Breast epithelium (tissue), 3 donors: ENCODE measurements at regions not wholly inside any gene's neighbourhood (a gene's known extent, or its start where the extent isn't known, plus 50 kb on each side); places are given as distances from the start of the nearest gene placed in this dataset.

ENCODE experiments used
- POLR2A ChIP-seq: fragments of 450-650 bp; IDR thresholded peaks from one replicate; pipeline ENCODE4 v1.6.1; 2016; ENCODE audit warnings: antibody characterized with exemption, mild to moderate bottlenecking, moderate library complexity
- TF ChIP-seq, protein P1 (sequence below), 3 donors: fragments of 450-650 bp; IDR thresholded peaks; one replicate each; pipeline ENCODE4 v1.5.1; 2016 to 2017; ENCODE audit warnings: antibody characterized with exemption in 3 of 3, mild to moderate bottlenecking in 3 of 3, moderate library complexity in 3 of 3

DNA sequence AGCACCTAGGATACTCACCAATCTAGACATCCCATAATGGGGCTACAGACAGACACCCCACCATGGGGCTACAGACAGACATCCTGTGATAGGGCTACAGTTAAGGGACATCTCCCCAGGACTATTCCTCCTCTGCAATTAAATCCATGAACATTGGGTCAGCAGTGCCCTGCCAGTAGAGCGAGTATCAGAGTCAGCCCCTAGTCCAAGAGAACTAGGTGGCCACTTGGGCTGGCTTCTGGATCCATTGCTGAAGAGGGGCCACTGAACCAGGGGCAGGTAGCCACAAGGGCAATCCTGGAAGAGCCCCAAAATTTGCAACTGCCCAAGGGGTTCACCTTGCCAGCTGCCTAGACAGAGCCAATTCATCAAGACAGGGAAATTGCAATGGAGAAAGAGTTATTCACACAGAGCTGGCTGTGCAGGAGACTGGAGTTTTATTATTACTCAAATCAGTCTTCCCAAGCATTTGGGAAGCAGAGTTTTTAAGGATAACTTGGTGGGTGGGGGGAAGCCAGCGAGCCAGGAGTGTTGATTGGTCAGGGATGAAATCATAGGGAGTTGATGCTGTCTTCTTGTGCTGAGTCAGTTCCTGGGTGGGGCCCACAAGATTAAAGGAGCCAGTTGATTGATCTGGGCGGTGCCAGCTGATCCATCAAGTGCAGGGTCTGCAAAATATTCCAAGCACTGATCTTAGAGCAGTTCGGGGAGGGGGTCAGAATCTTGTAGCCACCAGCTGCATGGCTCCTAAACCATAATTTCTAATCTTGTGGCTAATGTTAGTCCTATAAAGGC, 170.2 kb upstream of the SMAD3 start:
- TF ChIP-seq, protein P1, sequence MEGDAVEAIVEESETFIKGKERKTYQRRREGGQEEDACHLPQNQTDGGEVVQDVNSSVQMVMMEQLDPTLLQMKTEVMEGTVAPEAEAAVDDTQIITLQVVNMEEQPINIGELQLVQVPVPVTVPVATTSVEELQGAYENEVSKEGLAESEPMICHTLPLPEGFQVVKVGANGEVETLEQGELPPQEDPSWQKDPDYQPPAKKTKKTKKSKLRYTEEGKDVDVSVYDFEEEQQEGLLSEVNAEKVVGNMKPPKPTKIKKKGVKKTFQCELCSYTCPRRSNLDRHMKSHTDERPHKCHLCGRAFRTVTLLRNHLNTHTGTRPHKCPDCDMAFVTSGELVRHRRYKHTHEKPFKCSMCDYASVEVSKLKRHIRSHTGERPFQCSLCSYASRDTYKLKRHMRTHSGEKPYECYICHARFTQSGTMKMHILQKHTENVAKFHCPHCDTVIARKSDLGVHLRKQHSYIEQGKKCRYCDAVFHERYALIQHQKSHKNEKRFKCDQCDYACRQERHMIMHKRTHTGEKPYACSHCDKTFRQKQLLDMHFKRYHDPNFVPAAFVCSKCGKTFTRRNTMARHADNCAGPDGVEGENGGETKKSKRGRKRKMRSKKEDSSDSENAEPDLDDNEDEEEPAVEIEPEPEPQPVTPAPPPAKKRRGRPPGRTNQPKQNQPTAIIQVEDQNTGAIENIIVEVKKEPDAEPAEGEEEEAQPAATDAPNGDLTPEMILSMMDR (IDR thresholded peaks at IDR 0.05) = no peak
- no peak for TF ChIP-seq POLR2A
